Chondrocyte (in vitro differentiated cells): ENCODE measurements at regions not wholly inside any gene's neighbourhood (a gene's known extent, or its start where the extent isn't known, plus 50 kb on each side); places are given as distances from the start of the nearest gene placed in this dataset.
A peak's percentile ranks its signal among the peaks of the same experiment; 100 is the strongest.

Experiments used
- DNase-seq: peaks from one replicate; pipeline ENCODE4 v3.0.0; 2021; ENCODE audit warnings: mixed read lengths, low spot score
- H3K27ac Mint-ChIP-seq: one replicate; pipeline ENCODE4 v1.8.0; 2021; ENCODE audit warnings: mild to moderate bottlenecking, moderate library complexity, mixed read lengths; ENCODE audit not compliant: unreplicated experiment
- H3K27me3 Mint-ChIP-seq: 2 replicates; pipeline ENCODE4 v1.8.0; 2021; ENCODE audit warnings: low read depth, mixed read lengths
- H3K36me3 Mint-ChIP-seq: 2 replicates; pipeline ENCODE4 v1.8.0; 2021; ENCODE audit warnings: low read depth, mixed read lengths
- H3K4me1 Mint-ChIP-seq: 2 replicates; pipeline ENCODE4 v1.8.0; 2021; ENCODE audit warnings: low read depth, mild to moderate bottlenecking, mixed read lengths
- H3K4me3 Mint-ChIP-seq: one replicate; pipeline ENCODE4 v1.8.0; 2021; ENCODE audit warnings: mild to moderate bottlenecking, moderate library complexity, mixed read lengths; ENCODE audit not compliant: unreplicated experiment
- H3K9me3 Mint-ChIP-seq: 2 replicates; pipeline ENCODE4 v1.8.0; 2021; ENCODE audit warnings: low read depth, mixed read lengths
- TF ChIP-seq, protein P1 (sequence below): fragments of 200-600 bp; sonication (generic); IDR thresholded peaks from 2 replicates; pipeline ENCODE4 v1.5.0; 2021; ENCODE audit warnings: antibody characterized with exemption, mild to moderate bottlenecking, moderate library complexity

GRCh38 chr16:73216932-73217331 is 169.0 kb upstream of the ZFHX3 start:
- H3K27me3 Mint-ChIP-seq = no peaks in the 10 kb centered on the region
- H3K4me1 Mint-ChIP-seq = peaks cover 11% of the 10 kb centered on the region
- no peak overlapping the region for H3K27ac Mint-ChIP-seq
- TF ChIP-seq, protein P1, sequence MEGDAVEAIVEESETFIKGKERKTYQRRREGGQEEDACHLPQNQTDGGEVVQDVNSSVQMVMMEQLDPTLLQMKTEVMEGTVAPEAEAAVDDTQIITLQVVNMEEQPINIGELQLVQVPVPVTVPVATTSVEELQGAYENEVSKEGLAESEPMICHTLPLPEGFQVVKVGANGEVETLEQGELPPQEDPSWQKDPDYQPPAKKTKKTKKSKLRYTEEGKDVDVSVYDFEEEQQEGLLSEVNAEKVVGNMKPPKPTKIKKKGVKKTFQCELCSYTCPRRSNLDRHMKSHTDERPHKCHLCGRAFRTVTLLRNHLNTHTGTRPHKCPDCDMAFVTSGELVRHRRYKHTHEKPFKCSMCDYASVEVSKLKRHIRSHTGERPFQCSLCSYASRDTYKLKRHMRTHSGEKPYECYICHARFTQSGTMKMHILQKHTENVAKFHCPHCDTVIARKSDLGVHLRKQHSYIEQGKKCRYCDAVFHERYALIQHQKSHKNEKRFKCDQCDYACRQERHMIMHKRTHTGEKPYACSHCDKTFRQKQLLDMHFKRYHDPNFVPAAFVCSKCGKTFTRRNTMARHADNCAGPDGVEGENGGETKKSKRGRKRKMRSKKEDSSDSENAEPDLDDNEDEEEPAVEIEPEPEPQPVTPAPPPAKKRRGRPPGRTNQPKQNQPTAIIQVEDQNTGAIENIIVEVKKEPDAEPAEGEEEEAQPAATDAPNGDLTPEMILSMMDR = no peak
- no peaks in the 10 kb centered on the region for H3K36me3 Mint-ChIP-seq
- DNase-seq = no peak
- peaks cover 10% of the 10 kb centered on the region for H3K9me3 Mint-ChIP-seq
- no peak overlapping the region for H3K4me3 Mint-ChIP-seq

DNA sequence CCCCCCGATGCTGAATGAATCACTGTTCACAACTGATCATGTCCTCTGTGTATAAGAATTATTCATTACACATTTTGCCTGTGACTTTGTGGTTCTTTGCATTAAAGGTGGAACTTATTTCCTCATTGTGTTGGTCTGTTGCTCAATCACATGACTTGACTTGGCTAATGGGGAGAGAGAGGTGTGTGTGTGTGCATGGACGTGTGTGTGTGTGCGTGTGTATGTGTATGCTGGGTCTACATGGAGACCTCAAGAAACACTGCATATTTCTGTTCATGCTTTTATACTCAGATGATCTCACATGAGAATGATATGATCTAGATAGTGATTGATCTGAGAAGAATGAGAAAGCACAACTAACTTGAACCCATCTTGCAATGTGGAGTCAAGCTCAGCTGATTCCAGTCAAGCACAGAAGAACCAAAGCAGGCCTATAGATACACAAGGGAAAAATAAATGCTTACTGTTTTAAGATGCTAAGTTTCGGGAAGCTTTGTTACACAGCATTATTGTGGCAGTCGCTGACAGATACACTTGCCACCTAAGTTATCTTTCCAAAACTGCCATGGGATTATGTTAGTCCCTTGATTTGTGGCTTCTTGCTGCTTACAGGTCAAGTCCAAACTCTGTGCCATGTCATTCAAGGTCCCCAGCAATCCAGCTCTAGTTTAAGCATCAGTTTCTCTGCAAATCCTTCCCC is 167.9 kb upstream of the ZFHX3 start:
- no peak overlapping the region for H3K27ac Mint-ChIP-seq
- H3K4me3 Mint-ChIP-seq = no peak overlapping the region
- no peaks in the 10 kb centered on the region for H3K27me3 Mint-ChIP-seq
- peaks cover 10% of the 10 kb centered on the region for H3K9me3 Mint-ChIP-seq
- no peaks in the 10 kb centered on the region for H3K36me3 Mint-ChIP-seq
- H3K4me1 Mint-ChIP-seq = peaks cover 11% of the 10 kb centered on the region
- TF ChIP-seq, protein P1 = no peak
- no peak for DNase-seq

GRCh38 chr16:73214825-73215677 is 167.1 kb upstream of the ZFHX3 start:
- no peaks in the 10 kb centered on the region for H3K36me3 Mint-ChIP-seq
- DNase-seq = no peak
- H3K4me1 Mint-ChIP-seq = peaks cover 11% of the 10 kb centered on the region
- peak overlapping the region; percentile 3 for H3K27ac Mint-ChIP-seq
- H3K4me3 Mint-ChIP-seq = no peak overlapping the region
- peaks cover 10% of the 10 kb centered on the region for H3K9me3 Mint-ChIP-seq
- TF ChIP-seq, protein P1 = no peak
- no peaks in the 10 kb centered on the region for H3K27me3 Mint-ChIP-seq

DNA sequence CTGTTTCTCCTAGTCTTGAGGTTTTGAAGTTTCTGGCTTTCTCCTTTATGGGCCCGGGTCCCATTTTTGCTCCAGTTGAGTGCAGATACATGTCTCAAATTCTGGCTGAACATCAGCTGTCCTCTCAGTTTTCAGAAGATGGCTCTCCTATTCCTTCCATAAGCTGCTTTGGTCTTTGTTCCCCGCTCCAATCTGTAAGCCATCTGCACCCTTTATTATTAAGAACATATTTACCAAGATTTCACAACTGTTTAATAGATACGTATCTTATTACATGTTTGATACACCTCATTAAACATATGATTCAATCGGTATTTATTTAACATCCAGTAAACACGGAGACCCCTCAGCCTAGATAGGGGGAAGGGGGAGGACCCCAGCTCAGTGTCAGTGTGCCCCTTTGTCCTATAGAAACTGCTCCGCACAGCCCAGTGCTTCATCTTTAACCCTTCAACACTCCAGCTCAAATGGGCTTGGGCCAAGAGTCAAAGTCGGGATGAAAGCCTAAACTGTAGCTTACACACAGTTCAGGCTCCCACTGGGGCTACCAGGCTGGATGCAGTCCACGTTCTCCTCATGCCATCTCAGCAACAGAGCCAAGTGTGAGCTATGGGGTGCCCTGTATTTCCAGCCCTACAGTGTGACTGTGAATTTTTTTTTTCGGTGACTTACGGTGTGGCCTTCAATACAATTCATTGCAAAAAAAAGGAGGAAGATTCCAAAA is 166.0 kb upstream of the ZFHX3 start:
- no peak overlapping the region for H3K4me3 Mint-ChIP-seq
- H3K4me1 Mint-ChIP-seq = peaks cover 11% of the 10 kb centered on the region
- TF ChIP-seq, protein P1 = no peak
- no peak for DNase-seq
- no peak overlapping the region for H3K27ac Mint-ChIP-seq
- peaks cover 10% of the 10 kb centered on the region for H3K9me3 Mint-ChIP-seq
- no peaks in the 10 kb centered on the region for H3K36me3 Mint-ChIP-seq
- no peaks in the 10 kb centered on the region for H3K27me3 Mint-ChIP-seq

GRCh38 chr16:73212431-73212830 is 164.5 kb upstream of the ZFHX3 start:
- H3K4me3 Mint-ChIP-seq = no peak overlapping the region
- DNase-seq = no peak
- TF ChIP-seq, protein P1 = no peak
- peaks cover 11% of the 10 kb centered on the region for H3K4me1 Mint-ChIP-seq
- H3K27me3 Mint-ChIP-seq = no peaks in the 10 kb centered on the region
- H3K36me3 Mint-ChIP-seq = no peaks in the 10 kb centered on the region
- peaks cover 10% of the 10 kb centered on the region for H3K9me3 Mint-ChIP-seq
- H3K27ac Mint-ChIP-seq = no peak overlapping the region
